GM23338 (cell line): ENCODE measurements at regions not wholly inside any gene's neighbourhood (a gene's known extent, or its start where the extent isn't known, plus 50 kb on each side); places are given as distances from the start of the nearest gene placed in this dataset.

Source experiments
- ATAC-seq: fragments of 200-7000 bp; cut with Tn5 transposase; 3 replicates; pipeline ENCODE4 v1.9.1; 2020
- DNase-seq: peaks from one replicate; pipeline ENCODE4 v3.0.0-alpha.2; 2015; ENCODE audit warnings: low spot score
- H2AFZ ChIP-seq: fragments of 200-600 bp; sonication (generic); 2 replicates; pipeline ENCODE4 v1.8.0; 2016; ENCODE audit warnings: antibody characterized with exemption, mild to moderate bottlenecking, moderate library complexity
- H3F3A ChIP-seq: fragments of 200-600 bp; sonication (generic); replicated peaks from 2 replicates; pipeline ENCODE4 v1.8.0; 2017; ENCODE audit warnings: antibody characterized with exemption, mixed run types, low read depth
- H3K27ac ChIP-seq: fragments of 200-600 bp; sonication (generic); 2 replicates; pipeline ENCODE4 v1.6.1; 2016; ENCODE audit warnings: low read depth
- H3K27me3 ChIP-seq: fragments of 200-600 bp; sonication (generic); 2 replicates; pipeline ENCODE4 v1.8.0; 2016; ENCODE audit warnings: mild to moderate bottlenecking, mixed run types, moderate library complexity; ENCODE audit not compliant: insufficient read depth
- H3K36me3 ChIP-seq: fragments of 200-600 bp; sonication (generic); 2 replicates; pipeline ENCODE4 v1.8.0; 2016; ENCODE audit warnings: mild to moderate bottlenecking; ENCODE audit not compliant: insufficient read depth
- H3K4me1 ChIP-seq: fragments of 200-600 bp; sonication (generic); 2 replicates; pipeline ENCODE4 v1.8.0; 2016; ENCODE audit warnings: mild to moderate bottlenecking, moderate library complexity; ENCODE audit not compliant: insufficient read depth
- H3K4me2 ChIP-seq: fragments of 200-600 bp; sonication (generic); 2 replicates; pipeline ENCODE4 v1.7.1; 2017; ENCODE audit warnings: mixed run types
- H3K4me3 ChIP-seq: fragments of 200-600 bp; sonication (generic); 2 replicates; pipeline ENCODE4 v1.6.1; 2016; ENCODE audit warnings: mixed run types
- H3K79me2 ChIP-seq: fragments of 200-600 bp; sonication (generic); replicated peaks from 2 replicates; pipeline ENCODE4 v1.8.0; 2017; ENCODE audit warnings: mild to moderate bottlenecking; ENCODE audit not compliant: insufficient read depth
- H3K9me2 ChIP-seq: fragments of 200-600 bp; sonication (generic); 2 replicates; pipeline ENCODE4 v1.8.0; 2017; ENCODE audit not compliant: insufficient read depth
- H4K20me1 ChIP-seq: fragments of 200-600 bp; sonication (generic); replicated peaks from 2 replicates; pipeline ENCODE4 v1.8.0; 2017; ENCODE audit warnings: mild to moderate bottlenecking; ENCODE audit not compliant: insufficient read depth
- H3K27ac Mint-ChIP-seq: 2 replicates; pipeline ENCODE4 v1.8.0; 2020; ENCODE audit warnings: inconsistent platforms, mild to moderate bottlenecking, moderate library complexity, mixed read lengths
- H3K27me3 Mint-ChIP-seq: 3 replicates; pipeline ENCODE4 v1.8.0; 2022; ENCODE audit warnings: low read depth, mild to moderate bottlenecking, moderate library complexity, mixed read lengths, inconsistent platforms; ENCODE audit not compliant: insufficient read depth, poor library complexity
- H3K36me3 Mint-ChIP-seq: 3 replicates; pipeline ENCODE4 v1.8.0; 2021; ENCODE audit warnings: low read depth, mild to moderate bottlenecking, inconsistent platforms, moderate library complexity, mixed read lengths
- H3K4me1 Mint-ChIP-seq: 3 replicates; pipeline ENCODE4 v1.8.0; 2020; ENCODE audit warnings: mild to moderate bottlenecking, inconsistent platforms, mixed read lengths
- H3K4me3 Mint-ChIP-seq: 3 replicates; pipeline ENCODE4 v1.8.0; 2021; ENCODE audit warnings: moderate library complexity, mild to moderate bottlenecking, inconsistent platforms, mixed read lengths
- H3K9me3 Mint-ChIP-seq: 3 replicates; pipeline ENCODE4 v1.8.0; 2020; ENCODE audit warnings: moderate library complexity, mild to moderate bottlenecking, inconsistent platforms, mixed read lengths
- CTCF ChIP-seq, 2 experiments: fragments of 200-600 bp in 1 of 2; sonication (generic) in 1 of 2; conservative IDR thresholded peaks; 2 replicates each; pipeline versions ENCODE4 v1.5.1 to v1.6.1; 2016 to 2017; ENCODE audit warnings: antibody characterized with exemption in 2 of 2, low read depth in 2 of 2, mild to moderate bottlenecking in 2 of 2, moderate library complexity in 1 of 2
- ETS1 ChIP-seq: IDR thresholded peaks from 2 replicates; pipeline ENCODE4 v1.6.1; 2016; ENCODE audit warnings: antibody characterized with exemption
- EZH2phosphoT487 ChIP-seq: fragments of 200-600 bp; sonication (generic); IDR thresholded peaks from one replicate; pipeline ENCODE4 v1.8.1; 2018; ENCODE audit warnings: antibody characterized with exemption; ENCODE audit not compliant: unreplicated experiment
- POLR2AphosphoS5 ChIP-seq: IDR thresholded peaks from 2 replicates; pipeline ENCODE4 v1.6.1; 2016; ENCODE audit warnings: antibody characterized with exemption, low read depth
- REST ChIP-seq: IDR thresholded peaks from one replicate; pipeline ENCODE4 v1.6.1; 2018; ENCODE audit warnings: antibody characterized with exemption; ENCODE audit not compliant: unreplicated experiment
- STAT1 ChIP-seq: IDR thresholded peaks from one replicate; pipeline ENCODE4 v1.6.1; 2016; ENCODE audit warnings: antibody characterized with exemption; ENCODE audit not compliant: unreplicated experiment
- ZNF114 ChIP-seq: fragments of 250-450 bp; sonication (Bioruptor Pico); IDR thresholded peaks from 2 replicates; pipeline ENCODE4 v1.5.0; 2020; ENCODE audit warnings: mild to moderate bottlenecking, moderate library complexity
- ZNF331 ChIP-seq: fragments of 250-450 bp; sonication (Bioruptor Pico); IDR thresholded peaks from 2 replicates; pipeline ENCODE4 v1.5.0; 2020; ENCODE audit warnings: low read depth, mild to moderate bottlenecking, moderate library complexity
- ZNF462 ChIP-seq: fragments of 250-450 bp; sonication (Bioruptor Pico); IDR thresholded peaks from 2 replicates; pipeline ENCODE4 v1.5.0; 2020; ENCODE audit warnings: mild to moderate bottlenecking, moderate library complexity

GRCh38 chr4:164087733-164088132 lies 593.2 kb downstream of the TMA16 start (continued):
- TF ChIP-seq ZNF462 (CRISPR knock-in tag) (no peak), ETS1 (no peak), POLR2AphosphoS5 (no peak), EZH2phosphoT487 (no peak), ZNF114 (CRISPR knock-in tag) (no peak)

GRCh38 chr4:164095313-164096110 lies 601.0 kb downstream of the TMA16 start:
- Histone ChIP-seq H3K79me2 (no peaks in the 10 kb centered on the region), H4K20me1 (no peaks in the 10 kb centered on the region), H3F3A (no peaks in the 10 kb centered on the region), H3K27me3 (no peaks in the 10 kb centered on the region), H3K9me2 (no peaks in the 10 kb centered on the region), H2AFZ (no peak overlapping the region), H3K27ac (no peak overlapping the region), H3K36me3 (no peaks in the 10 kb centered on the region), H3K4me1 (peaks cover 15% of the 10 kb centered on the region; the same call in 1 of the 2 replicates), H3K4me2 (no peak overlapping the region), H3K4me3 (no peak overlapping the region)
- DNase-seq = no peak
- Mint-ChIP-seq H3K4me3 (no peak overlapping the region), H3K4me1 (peaks cover 9% of the 10 kb centered on the region; the same call in 2 of the 3 replicates), H3K27ac (no peak overlapping the region), H3K9me3 (peaks cover under 1% of the 10 kb centered on the region; the same call in 1 of the 3 replicates), H3K36me3 (peaks cover 3% of the 10 kb centered on the region; the same call in 1 of the 3 replicates), H3K27me3 (no peaks in the 10 kb centered on the region)
- ATAC-seq = no peak
- TF ChIP-seq ZNF331 (CRISPR knock-in tag) (no peak), CTCF (conservative IDR thresholded peaks at IDR 0.05; ENCODE audit: low read depth in 2 of 2) (no peak), ZNF114 (CRISPR knock-in tag) (no peak), POLR2AphosphoS5 (no peak), REST (no peak), STAT1 (no peak), ETS1 (no peak)
